A549 (cell line): ENCODE measurements at regions not wholly inside any gene's neighbourhood (a gene's known extent, or its start where the extent isn't known, plus 50 kb on each side); places are given as distances from the start of the nearest gene placed in this dataset.

Experiments
- ATAC-seq, 2 experiments: fragments of 200-7000 bp in 1 of 2; fragments of >200 bp in 1 of 2; cut with Nextera tagmentation in 1 of 2; cut with Tn5 transposase in 1 of 2; 3 replicates each; pipeline versions ENCODE4 v1.8.0 to v1.9.1; 2018 to 2020; ENCODE audit warnings: mild to moderate bottlenecking in 1 of 2, moderate library complexity in 1 of 2
- CTCF ChIA-PET: fragments of 300-600 bp; sonication (Branson Sonifier 250); formaldehyde crosslinking; extraction: SDS; loops from one replicate; lab custom pipeline; 2021; ENCODE audit warnings: antibody characterized with exemption, inconsistent platforms; lab: Yijun Ruan, JAX
- POLR2A ChIA-PET: fragments of 350-600 bp; formaldehyde crosslinking; extraction: SDS; loops from one replicate; lab custom pipeline; 2021; ENCODE audit warnings: antibody characterized with exemption, inconsistent platforms; lab: Yijun Ruan, JAX
- DNase-seq, 2 experiments: peaks; one replicate each; pipeline versions ENCODE4 v3.0.0 to v3.0.0-alpha.2; 2011 to 2016; ENCODE audit warnings: low read depth in 1 of 2, low spot score in 1 of 2
- FAIRE-seq: peaks from 2 replicates; lab custom pipeline; 2011; peaks lifted over from hg19 to GRCh38; lab: Jason Lieb, UNC
- H3K27ac ChIP-seq, 2 experiments: fragments of >200 bp; sonication (Bioruptor Twin); formaldehyde crosslinking; 3 replicates each; pipeline ENCODE4 v1.5.1; 2016 to 2017
- H3K4me1 ChIP-seq: fragments of >200 bp; sonication (Bioruptor Twin); formaldehyde crosslinking; 3 replicates; pipeline ENCODE4 v1.6.1; 2016
- H3K4me2 ChIP-seq: fragments of >200 bp; sonication (Bioruptor Twin); formaldehyde crosslinking; 3 replicates; pipeline ENCODE4 v1.6.1; 2016
- H3K4me3 ChIP-seq: fragments of >200 bp; sonication (Bioruptor Twin); formaldehyde crosslinking; 3 replicates; pipeline ENCODE4 v1.5.1; 2016
- H3K9me3 ChIP-seq: fragments of >200 bp; sonication (Bioruptor Twin); formaldehyde crosslinking; 3 replicates; pipeline ENCODE4 v1.6.1; 2016
- ATOH8 ChIP-seq: fragments of 250-450 bp; sonication (Bioruptor Pico); IDR thresholded peaks from 2 replicates; pipeline ENCODE4 v1.5.0; 2020; ENCODE audit warnings: low read depth, mild to moderate bottlenecking, moderate library complexity
- BCL3 ChIP-seq: fragments of >200 bp; sonication (Bioruptor Twin); formaldehyde crosslinking; IDR thresholded peaks from 3 replicates; pipeline ENCODE4 v1.6.1; 2016
- CBX2 ChIP-seq: fragments of 200-600 bp; sonication (generic); IDR thresholded peaks from 2 replicates; pipeline ENCODE4 v1.6.1; 2016; ENCODE audit warnings: low read depth, mild to moderate bottlenecking, borderline replicate concordance
- CBX8 ChIP-seq: fragments of 200-600 bp; sonication (generic); IDR thresholded peaks from 2 replicates; pipeline ENCODE4 v1.6.1; 2016
- CHD2 ChIP-seq: fragments of 150-350 bp; IDR thresholded peaks from 2 replicates; pipeline ENCODE4 v1.6.1; 2014; ENCODE audit warnings: low read length; ENCODE audit not compliant: partially characterized antibody
- EP300 ChIP-seq, 2 experiments: fragments of >200 bp; sonication (Bioruptor Twin); formaldehyde crosslinking; IDR thresholded peaks; 2 replicates in 1 of 2; 3 replicates in 1 of 2; pipeline ENCODE4 v1.6.1; 2016 to 2017
- FOSB ChIP-seq: fragments of 250-450 bp; sonication (Bioruptor Pico); IDR thresholded peaks from 2 replicates; pipeline ENCODE4 v1.5.0; 2020; ENCODE audit warnings: mild to moderate bottlenecking, moderate library complexity
- FOSL2 ChIP-seq, 2 experiments: fragments of 450-650 bp in 1 of 2; fragments of >200 bp in 1 of 2; sonication (Bioruptor Twin) in 1 of 2; formaldehyde crosslinking; IDR thresholded peaks; 2 replicates each; pipeline versions ENCODE4 v1.5.0 to v1.6.1; 2016 to 2020; ENCODE audit warnings: mild to moderate bottlenecking in 1 of 2, moderate library complexity in 1 of 2
- FOXS1 ChIP-seq: fragments of 250-450 bp; sonication (Bioruptor Pico); IDR thresholded peaks from 2 replicates; pipeline ENCODE4 v1.5.0; 2020; ENCODE audit warnings: mild to moderate bottlenecking, moderate library complexity
- HES2 ChIP-seq: fragments of >200 bp; sonication (Bioruptor Twin); formaldehyde crosslinking; IDR thresholded peaks from 2 replicates; pipeline ENCODE4 v1.6.1; 2016
- HEYL ChIP-seq: fragments of 250-450 bp; sonication (Bioruptor Pico); IDR thresholded peaks from 2 replicates; pipeline ENCODE4 v1.8.0; 2021; ENCODE audit warnings: mild to moderate bottlenecking, moderate library complexity
- HOXB13 ChIP-seq: fragments of 250-450 bp; sonication (Bioruptor Pico); IDR thresholded peaks from 2 replicates; pipeline ENCODE4 v1.5.0; 2020; ENCODE audit warnings: low read depth, mild to moderate bottlenecking, moderate library complexity
- JUN ChIP-seq, 2 experiments: fragments of >200 bp; sonication (Bioruptor Twin); formaldehyde crosslinking; IDR thresholded peaks; 2 replicates in 1 of 2; 3 replicates in 1 of 2; pipeline ENCODE4 v1.6.1; 2016 to 2017
- JUNB ChIP-seq: fragments of >200 bp; sonication (Bioruptor Twin); formaldehyde crosslinking; IDR thresholded peaks from 2 replicates; pipeline ENCODE4 v1.6.1; 2016
- KDM1A ChIP-seq: fragments of 200-600 bp; sonication (generic); IDR thresholded peaks from 2 replicates; pipeline ENCODE4 v1.6.1; 2016; ENCODE audit warnings: low read depth, mild to moderate bottlenecking
- MAFK ChIP-seq: fragments of 450-650 bp; IDR thresholded peaks from 2 replicates; pipeline ENCODE4 v1.6.1; 2014; ENCODE audit not compliant: partially characterized antibody
- NPAS2 ChIP-seq: fragments of 250-450 bp; sonication (Bioruptor Pico); IDR thresholded peaks from 2 replicates; pipeline ENCODE4 v1.8.0; 2022; ENCODE audit warnings: mild to moderate bottlenecking, moderate library complexity, borderline replicate concordance
- NR3C1 ChIP-seq: fragments of >200 bp; sonication (Bioruptor Twin); formaldehyde crosslinking; IDR thresholded peaks from 3 replicates; pipeline ENCODE4 v1.6.1; 2017
- RAD21 ChIP-seq, 2 experiments: fragments of >200 bp in 1 of 2; sonication (Bioruptor Twin) in 1 of 2; formaldehyde crosslinking in 1 of 2; IDR thresholded peaks in 1 of 2; conservative IDR thresholded peaks in 1 of 2; 2 replicates in 1 of 2; 3 replicates in 1 of 2; pipeline ENCODE4 v1.6.1; 2012 to 2018; ENCODE audit warnings: inconsistent platforms in 1 of 2
- REST ChIP-seq: fragments of 200-600 bp; sonication (generic); IDR thresholded peaks from 2 replicates; pipeline ENCODE4 v1.6.1; 2016; ENCODE audit warnings: antibody characterized with exemption, mild to moderate bottlenecking, moderate library complexity
- RFX5 ChIP-seq: fragments of 450-650 bp; IDR thresholded peaks from 2 replicates; pipeline ENCODE4 v1.7.1; 2014; ENCODE audit warnings: antibody characterized with exemption, mild to moderate bottlenecking, moderate library complexity
- SMC3 ChIP-seq: fragments of >200 bp; sonication (Bioruptor Twin); formaldehyde crosslinking; IDR thresholded peaks from 3 replicates; pipeline ENCODE4 v1.6.1; 2018; ENCODE audit warnings: inconsistent platforms
- SREBF2 ChIP-seq: fragments of 450-650 bp; IDR thresholded peaks from 2 replicates; pipeline ENCODE4 v1.6.1; 2014; ENCODE audit warnings: mild to moderate bottlenecking, moderate library complexity
- TP53 ChIP-seq: fragments of 250-450 bp; sonication (Bioruptor Pico); IDR thresholded peaks from 2 replicates; pipeline ENCODE4 v1.5.0; 2021; ENCODE audit warnings: mild to moderate bottlenecking, moderate library complexity
- USF2 ChIP-seq: fragments of 450-650 bp; IDR thresholded peaks from 2 replicates; pipeline ENCODE4 v1.6.1; 2014; ENCODE audit warnings: antibody characterized with exemption
- ZC3H11A ChIP-seq: fragments of 450-650 bp; IDR thresholded peaks from 2 replicates; pipeline ENCODE4 v1.6.1; 2014; ENCODE audit warnings: antibody characterized with exemption, mild to moderate bottlenecking
- ZNF302 ChIP-seq: fragments of 250-450 bp; sonication (Bioruptor Pico); IDR thresholded peaks from 2 replicates; pipeline ENCODE4 v1.9.0; 2021; ENCODE audit warnings: inconsistent platforms, mild to moderate bottlenecking, moderate library complexity
- ZSCAN20 ChIP-seq: fragments of 250-450 bp; sonication (Bioruptor Pico); IDR thresholded peaks from 2 replicates; pipeline ENCODE4 v1.8.0; 2022; ENCODE audit warnings: mild to moderate bottlenecking, moderate library complexity

- no peak for ATAC-seq
- POLR2A ChIA-PET = no interaction called here
- Histone ChIP-seq H3K4me2 (no peak overlapping the region), H3K4me3 (no peak overlapping the region), H3K4me1 (no peaks in the 10 kb centered on the region), H3K27ac (no peak overlapping the region), H3K9me3 (no peaks in the 10 kb centered on the region)
- DNase-seq = no peak
- CTCF ChIA-PET = no interaction called here
- no peak for FAIRE-seq
- TF ChIP-seq JUNB = no peak
- TF ChIP-seq FOSB = no peak
- no peak for TF ChIP-seq CBX8
- no peak for TF ChIP-seq NPAS2 (CRISPR knock-in tag)
- TF ChIP-seq SMC3 = no peak
- TF ChIP-seq RAD21 (conservative IDR thresholded peaks at IDR 0.05 in 1 of 2, IDR thresholded peaks at IDR 0.05 in 1 of 2) = no peak
- TF ChIP-seq NR3C1 = no peak
- TF ChIP-seq ATOH8 = no peak
- TF ChIP-seq BCL3 = no peak
- no peak for TF ChIP-seq RFX5
- no peak for TF ChIP-seq HES2
- TF ChIP-seq EP300 (IDR thresholded peaks at IDR 0.05) = no peak
- no peak for TF ChIP-seq REST
- TF ChIP-seq ZC3H11A = no peak
Observed at GRCh38 chr2:167493862-167494261, 605.6 kb downstream of the XIRP2 start.

- FAIRE-seq (no peak), DNase-seq (no peak), ATAC-seq (no peak)
- ChIA-PET POLR2A (no interaction called here), CTCF (interaction anchor here (1.4 kb wide), 1 partner anchor 16 kb away, joined by 3 read pairs; no protein-coding TSS in a partner anchor)
- no peak overlapping the region for H3K4me3 ChIP-seq
- H3K4me2 ChIP-seq = no peak overlapping the region
- H3K4me1 ChIP-seq = no peaks in the 10 kb centered on the region
- H3K27ac ChIP-seq = no peak overlapping the region
- no peaks in the 10 kb centered on the region for H3K9me3 ChIP-seq
- TF ChIP-seq CBX2 = no peak
- TF ChIP-seq FOSL2 (IDR thresholded peaks at IDR 0.05) = no peak
- no peak for TF ChIP-seq FOSL2 (CRISPR knock-in tag; IDR thresholded peaks at IDR 0.05)
- TF ChIP-seq USF2 = no peak
- no peak for TF ChIP-seq JUN (IDR thresholded peaks at IDR 0.05)
- TF ChIP-seq BCL3 = no peak
- no peak for TF ChIP-seq MAFK
- no peak for TF ChIP-seq HEYL (CRISPR knock-in tag)
- no peak for TF ChIP-seq HOXB13 (CRISPR knock-in tag)
- no peak for TF ChIP-seq FOXS1 (CRISPR knock-in tag)
- TF ChIP-seq ZNF302 = no peak
- no peak for TF ChIP-seq NPAS2 (CRISPR knock-in tag)
- no peak for TF ChIP-seq ZSCAN20 (CRISPR knock-in tag)
- TF ChIP-seq KDM1A = no peak
- no peak for TF ChIP-seq CHD2
- TF ChIP-seq TP53 (CRISPR knock-in tag) = no peak
- TF ChIP-seq SREBF2 = no peak
Observed at GRCh38 chr2:167492486-167492885, 604.2 kb downstream of the XIRP2 start.
